Right lung (tissue), 2 donors: ENCODE measurements at regions not wholly inside any gene's neighbourhood (a gene's known extent, or its start where the extent isn't known, plus 50 kb on each side); places are given as distances from the start of the nearest gene placed in this dataset.

Experiments
- DNase-seq, 2 donors: peaks; one replicate each; pipeline ENCODE4 v3.0.0-alpha.2; 2013

- no peak for DNase-seq
Observed at GRCh38 chr16:9681508-9681907, 500.7 kb downstream of the GRIN2A start.

- no peak for DNase-seq
Observed at GRCh38 chr16:9682320-9682719, 499.9 kb downstream of the GRIN2A start.

DNA sequence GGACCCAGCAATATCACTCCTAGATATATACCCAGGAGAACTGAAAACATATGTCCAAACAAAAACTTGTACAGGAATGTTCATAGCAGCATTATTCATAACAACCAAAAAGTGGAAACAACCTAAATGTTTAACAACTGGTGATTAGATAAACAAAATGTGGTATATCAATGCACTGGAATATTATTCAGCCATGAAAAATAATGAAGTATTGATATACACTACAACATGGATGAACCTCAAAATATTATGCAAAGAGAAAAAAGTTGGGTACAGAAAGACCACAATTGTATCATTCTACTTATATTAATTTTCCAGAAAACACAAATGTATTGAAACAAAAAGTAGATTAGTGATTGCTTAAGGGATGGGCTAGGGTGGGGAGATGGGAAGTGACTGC is 498.6 kb downstream of the GRIN2A start:
- no peak for DNase-seq

DNA sequence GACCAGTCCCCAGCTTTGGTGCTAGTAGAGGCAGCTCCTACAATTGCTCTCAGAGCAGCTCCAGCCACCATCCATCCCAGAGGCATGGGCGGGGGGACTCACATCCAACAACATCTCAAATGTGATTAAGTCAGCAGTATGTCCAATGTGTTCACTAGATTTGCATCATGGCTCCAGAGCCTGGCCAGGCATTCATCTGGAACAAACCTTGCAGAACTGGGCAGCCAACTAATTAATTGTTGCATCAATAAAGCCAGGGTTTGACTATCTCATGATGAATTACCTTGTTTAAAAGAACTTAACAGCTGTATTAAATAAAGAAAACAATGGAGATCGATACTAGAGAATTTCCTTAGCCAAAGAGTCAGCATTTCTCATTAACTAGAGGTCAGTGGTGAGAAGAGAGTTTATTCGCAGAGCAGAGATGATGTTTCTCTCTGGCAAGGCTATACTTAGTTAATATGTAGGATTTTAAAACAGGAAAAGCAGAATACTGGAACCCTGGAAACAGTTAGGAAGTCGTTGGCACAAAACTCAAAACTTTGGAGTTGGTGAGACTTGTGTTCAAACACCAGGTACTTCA is 494.4 kb downstream of the GRIN2A start:
- no peak for DNase-seq

GRCh38 chr16:9689597-9689996 is 492.6 kb downstream of the GRIN2A start:
- DNase-seq, result no peak

GRCh38 chr16:9695152-9695551 is 487.1 kb downstream of the GRIN2A start:
- DNase-seq, result no peak
